CD4-positive, alpha-beta T cell (primary cell): ENCODE measurements at regions not wholly inside any gene's neighbourhood (a gene's known extent, or its start where the extent isn't known, plus 50 kb on each side); places are given as distances from the start of the nearest gene placed in this dataset.

ENCODE experiments used
- ATAC-seq: fragments of 200-7000 bp; cut with Tn5 transposase; one replicate; pipeline ENCODE4 v1.10.0; 2022; ENCODE audit warnings: mild to moderate bottlenecking; ENCODE audit not compliant: poor library complexity
- CTCF ChIA-PET: fragments of 350-600 bp; sonication (Branson Sonifier 250); formaldehyde crosslinking; loops from one replicate; lab custom pipeline; 2021; ENCODE audit warnings: antibody characterized with exemption, inconsistent platforms; lab: Charles Lee
- POLR2A ChIA-PET: fragments of 350-600 bp; sonication (Branson Sonifier 250); formaldehyde crosslinking; loops from one replicate; lab custom pipeline; 2021; ENCODE audit warnings: antibody characterized with exemption, inconsistent platforms; lab: Charles Lee
- DNase-seq, 14 experiments: peaks; one replicate each; pipeline ENCODE4 v3.0.0-alpha.2; 2013 to 2020; ENCODE audit warnings: mixed read lengths in 2 of 14
- H3K27ac ChIP-seq, 2 donors: one replicate each; pipeline versions ENCODE4 v1.5.1 to v1.7.0; 2013; ENCODE audit warnings: low read length in 2 of 2, low read depth in 1 of 2, mild to moderate bottlenecking in 1 of 2
- H3K27me3 ChIP-seq, 2 experiments: 1 replicate in 1 of 2; 2 replicates in 1 of 2; pipeline versions ENCODE4 v1.6.1 to v1.7.0; 2013; ENCODE audit warnings: low read length in 2 of 2, control low read depth in 1 of 2, mild to moderate bottlenecking in 1 of 2, moderate library complexity in 1 of 2; ENCODE audit not compliant: insufficient read depth in 2 of 2, control insufficient read depth in 1 of 2
- H3K36me3 ChIP-seq: one replicate; pipeline ENCODE4 v1.6.1; 2013; ENCODE audit warnings: low read length, control low read depth; ENCODE audit not compliant: insufficient read depth
- H3K4me1 ChIP-seq: one replicate; pipeline ENCODE4 v1.6.1; 2013; ENCODE audit warnings: low read length, control low read depth; ENCODE audit not compliant: insufficient read depth
- H3K4me3 ChIP-seq: one replicate; pipeline ENCODE4 v1.5.1; 2013; ENCODE audit warnings: mild to moderate bottlenecking, low read length, moderate library complexity
- H3K9me3 ChIP-seq, 2 experiments: 1 replicate in 1 of 2; 2 replicates in 1 of 2; pipeline versions ENCODE4 v1.6.1 to v1.7.0; 2013; ENCODE audit warnings: low read length in 2 of 2, mild to moderate bottlenecking in 2 of 2, control low read depth in 1 of 2, moderate library complexity in 1 of 2; ENCODE audit not compliant: control insufficient read depth in 1 of 2, insufficient read depth in 1 of 2
- H3K27ac Mint-ChIP-seq: one replicate; pipeline ENCODE4 v1.8.0; 2020; ENCODE audit warnings: mixed read lengths
- H3K27me3 Mint-ChIP-seq: one replicate; pipeline ENCODE4 v1.8.0; 2021; ENCODE audit warnings: mixed read lengths
- H3K36me3 Mint-ChIP-seq: one replicate; pipeline ENCODE4 v1.8.0; 2021; ENCODE audit warnings: low read depth, mixed read lengths
- H3K4me1 Mint-ChIP-seq: one replicate; pipeline ENCODE4 v1.8.0; 2021; ENCODE audit warnings: low read depth, mixed read lengths
- H3K4me3 Mint-ChIP-seq: one replicate; pipeline ENCODE4 v1.8.0; 2020; ENCODE audit warnings: mild to moderate bottlenecking, mixed read lengths
- H3K9me3 Mint-ChIP-seq: one replicate; pipeline ENCODE4 v1.8.0; 2020; ENCODE audit warnings: mixed read lengths
- CTCF ChIP-seq: fragments of 200-600 bp; IDR thresholded peaks from one replicate; pipeline ENCODE4 v1.8.0; 2022; ENCODE audit warnings: antibody characterized with exemption, mild to moderate bottlenecking
- intact Hi-C, 2 experiments: fragments of 100-400 bp; cut with DNase I in 1 of 2; cut with micrococcal nuclease in 1 of 2; formaldehyde crosslinking; loops; one replicate each; pipeline versions ENCODE4 v1.15.1 to v1.9.0; 2023 to 2025; cut with DNase I, micrococcal nuclease

DNA sequence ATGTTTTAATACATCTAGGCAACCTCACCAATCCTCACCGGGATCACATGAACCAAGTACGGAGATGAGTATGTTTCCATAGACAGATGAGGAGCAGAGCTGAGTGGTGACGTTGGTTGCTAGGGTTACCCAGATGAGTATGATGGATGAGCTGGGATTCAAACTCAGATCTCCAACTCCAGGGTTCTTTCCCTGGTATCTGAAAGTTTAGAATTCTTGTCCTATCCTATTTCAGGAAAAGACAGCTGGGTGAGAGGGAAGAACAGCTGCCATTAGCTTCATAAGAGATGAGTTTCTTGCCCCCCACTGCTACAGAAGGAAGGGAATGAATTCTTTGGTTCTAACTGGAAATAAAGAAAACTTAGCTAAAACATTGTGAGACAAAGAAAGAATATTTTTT, 728.9 kb upstream of the TBX3 start:
- Mint-ChIP-seq H3K4me3 (no peak overlapping the region), H3K27ac (no peak overlapping the region), H3K9me3 (peaks cover 12% of the 10 kb centered on the region), H3K36me3 (no peaks in the 10 kb centered on the region), H3K4me1 (no peaks in the 10 kb centered on the region), H3K27me3 (no peaks in the 10 kb centered on the region)
- ChIA-PET CTCF (no interaction called here), POLR2A (no interaction called here)
- DNase-seq (no peak), ATAC-seq (no peak)
- Histone ChIP-seq H3K36me3 (no peaks in the 10 kb centered on the region), H3K9me3 (no peaks in the 10 kb centered on the region), H3K27me3 (no peaks in the 10 kb centered on the region), H3K4me3 (no peak overlapping the region), H3K4me1 (no peaks in the 10 kb centered on the region), H3K27ac (no peak overlapping the region)
- no peak for TF ChIP-seq CTCF
- intact Hi-C loops, result no loop called here

DNA sequence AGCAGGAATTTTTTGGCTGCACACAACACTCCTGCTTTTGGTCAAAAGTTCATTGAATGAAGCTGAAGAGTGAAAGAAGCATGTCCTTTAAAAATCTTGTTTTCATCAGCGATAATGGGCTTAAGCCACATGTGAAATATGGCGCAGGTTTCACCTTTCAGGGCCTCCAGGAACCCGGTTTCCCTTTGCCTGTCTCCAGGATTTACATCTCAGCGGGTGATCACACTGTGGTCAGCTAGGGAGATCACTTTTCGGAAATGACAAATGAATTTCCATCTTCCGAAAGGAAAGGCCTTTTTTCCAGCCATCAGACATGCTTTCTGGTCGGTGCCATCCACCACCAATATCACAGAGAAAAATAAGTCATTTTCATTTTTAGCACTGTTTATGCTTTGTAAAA, 727.1 kb upstream of the TBX3 start:
- POLR2A ChIA-PET, result no interaction called here

DNA sequence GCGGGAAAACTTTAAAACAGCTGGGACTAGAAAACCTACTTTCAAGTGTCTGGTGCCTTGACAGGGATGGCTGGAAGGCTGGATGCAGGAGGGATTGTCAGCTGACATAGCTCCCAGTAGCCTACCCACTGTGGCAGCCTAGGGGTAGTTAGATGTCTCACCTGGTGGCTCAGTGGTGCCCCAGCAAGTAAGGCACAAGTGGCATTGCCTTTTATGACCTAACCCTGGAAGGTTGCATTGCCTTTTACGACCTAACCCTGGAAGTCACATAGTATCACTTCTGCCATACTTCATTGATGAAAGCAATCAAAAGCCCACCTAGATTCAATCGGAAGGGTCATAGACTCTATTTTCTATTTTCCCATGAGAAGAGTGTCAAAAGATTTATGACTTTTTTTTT, 724.7 kb upstream of the TBX3 start:
- ATAC-seq (no peak), DNase-seq (no peak)
- Histone ChIP-seq H3K27ac (no peak overlapping the region), H3K4me1 (no peaks in the 10 kb centered on the region), H3K9me3 (peaks cover 0 to 4% of the 10 kb centered on the region in 2 experiments), H3K36me3 (no peaks in the 10 kb centered on the region), H3K4me3 (no peak overlapping the region), H3K27me3 (no peaks in the 10 kb centered on the region)
- Mint-ChIP-seq H3K4me3 (no peak overlapping the region), H3K27ac (no peak overlapping the region), H3K4me1 (no peaks in the 10 kb centered on the region), H3K36me3 (no peaks in the 10 kb centered on the region), H3K27me3 (no peaks in the 10 kb centered on the region), H3K9me3 (peaks cover 2% of the 10 kb centered on the region)
- POLR2A ChIA-PET, result no interaction called here
- intact Hi-C loops, result no loop called here
- CTCF ChIA-PET, result no interaction called here
- no peak for TF ChIP-seq CTCF

More for the DNA sequence above, 727.1 kb upstream of the TBX3 start:
- H3K27ac ChIP-seq, result no peak overlapping the region
- Mint-ChIP-seq H3K27ac (no peak overlapping the region), H3K36me3 (no peaks in the 10 kb centered on the region), H3K9me3 (peaks cover 8% of the 10 kb centered on the region), H3K27me3 (no peaks in the 10 kb centered on the region), H3K4me1 (no peaks in the 10 kb centered on the region), H3K4me3 (no peak overlapping the region)
- ATAC-seq, result no peak
- H3K9me3 ChIP-seq, result peaks cover 0 to 4% of the 10 kb centered on the region in 2 experiments
- H3K4me3 ChIP-seq, result no peak overlapping the region
- no peak for DNase-seq
- no peak for TF ChIP-seq CTCF
- CTCF ChIA-PET, result no interaction called here
- intact Hi-C loops, result no loop called here
- no peaks in the 10 kb centered on the region for H3K4me1 ChIP-seq
- no peaks in the 10 kb centered on the region for H3K36me3 ChIP-seq
- H3K27me3 ChIP-seq, result no peaks in the 10 kb centered on the region
